ENCODE measurements at regions not wholly inside any gene's neighbourhood (a gene's known extent, or its start where the extent isn't known, plus 50 kb on each side); places are given as distances from the start of the nearest gene placed in this dataset.

- Histone ChIP-seq H3K4me2 (no peak overlapping the region), H3K27ac (no peak overlapping the region), H3K4me3 (no peak overlapping the region), H3K9me3 (0 out of 3 replicates have a peak, but pooled peaks cover 2% of the 10 kb centered on the region), H3K4me1 (no peaks in the 10 kb centered on the region)
- TF ChIP-seq USF2 (IDR thresholded peaks at IDR 0.05) (no peak), GATA3 (IDR thresholded peaks at IDR 0.05; ENCODE audit: borderline replicate concordance) (no peak), CHD4 (IDR thresholded peaks at IDR 0.05; ENCODE audit: borderline replicate concordance) (no peak), POLR2A (IDR thresholded peaks at IDR 0.05; ENCODE audit: low read length) (no peak), MAX (IDR thresholded peaks at IDR 0.05) (no peak), SREBF2 (IDR thresholded peaks at IDR 0.05) (no peak), HDAC2 (IDR thresholded peaks at IDR 0.05) (no peak), MAFK (IDR thresholded peaks at IDR 0.05; ENCODE audit: partially characterized antibody) (no peak), CBX2 (IDR thresholded peaks at IDR 0.05; ENCODE audit: borderline replicate concordance, low read depth) (no peak), HOXB13 (CRISPR knock-in tag; IDR thresholded peaks at IDR 0.05; ENCODE audit: low read depth) (no peak), RAD21 (conservative IDR thresholded peaks at IDR 0.05 in 1 of 2, IDR thresholded peaks at IDR 0.05 in 1 of 2) (no peak), MYC (IDR thresholded peaks at IDR 0.05; ENCODE audit: borderline replicate concordance, low read length) (no peak), CEBPB (IDR thresholded peaks at IDR 0.05) (no peak), ELK1 (IDR thresholded peaks at IDR 0.05; ENCODE audit: low read depth, low read length) (no peak), PBX3 (IDR thresholded peaks at IDR 0.05) (no peak), E2F6 (IDR thresholded peaks at IDR 0.05; ENCODE audit: borderline replicate concordance, low read depth) (no peak), EP300 (IDR thresholded peaks at IDR 0.05) (no peak), HES2 (IDR thresholded peaks at IDR 0.05) (no peak)
- 3% methylated on average over 4 of the region's 4 CpGs for WGBS (ENCODE audit: missing lambda C conversion rate)
- no peak for ATAC-seq
- no peak for DNase-seq (ENCODE audit: low read depth in 1 of 2, low spot score in 1 of 2)
- CTCF ChIA-PET: no interaction called here
- POLR2A ChIA-PET: no interaction called here
- no peak for FAIRE-seq
Observed at GRCh38 chr7:145831616-145832206, 284.9 kb upstream of the CNTNAP2 start.

- Histone ChIP-seq H3K4me1 (no peaks in the 10 kb centered on the region), H3K9me3 (peaks cover 6% of the 10 kb centered on the region; the same call in 2 of the 3 replicates), H3K27ac (no peak overlapping the region), H3K4me2 (no peak overlapping the region), H3K4me3 (no peak overlapping the region)
- TF ChIP-seq BCL3 (IDR thresholded peaks at IDR 0.05): no peak
- no peak for TF ChIP-seq CBX2 (IDR thresholded peaks at IDR 0.05; ENCODE audit: borderline replicate concordance, low read depth)
- no peak for TF ChIP-seq HOXB13 (CRISPR knock-in tag; IDR thresholded peaks at IDR 0.05; ENCODE audit: low read depth)
- TF ChIP-seq HOXB5 (CRISPR knock-in tag; IDR thresholded peaks at IDR 0.05): no peak
- no peak for TF ChIP-seq ZC3H11A (IDR thresholded peaks at IDR 0.05)
- TF ChIP-seq PBX3 (IDR thresholded peaks at IDR 0.05): no peak
- no peak for TF ChIP-seq RNF2 (IDR thresholded peaks at IDR 0.05; ENCODE audit: borderline replicate concordance, low read depth)
- no peak for TF ChIP-seq CHD4 (IDR thresholded peaks at IDR 0.05; ENCODE audit: borderline replicate concordance)
- TF ChIP-seq CHD2 (IDR thresholded peaks at IDR 0.05; ENCODE audit: low read length, partially characterized antibody): no peak
- no peak for TF ChIP-seq CEBPB (IDR thresholded peaks at IDR 0.05)
- TF ChIP-seq PHF8 (IDR thresholded peaks at IDR 0.05; ENCODE audit: borderline replicate concordance, low read depth): no peak
- TF ChIP-seq SREBF2 (IDR thresholded peaks at IDR 0.05): no peak
- TF ChIP-seq HES2 (IDR thresholded peaks at IDR 0.05): no peak
- TF ChIP-seq KDM1A (IDR thresholded peaks at IDR 0.05; ENCODE audit: low read depth): no peak
- TF ChIP-seq TP53 (CRISPR knock-in tag; IDR thresholded peaks at IDR 0.05): no peak
- no peak for TF ChIP-seq ELK1 (IDR thresholded peaks at IDR 0.05; ENCODE audit: low read depth, low read length)
- TF ChIP-seq ATOH8 (CRISPR knock-in tag; IDR thresholded peaks at IDR 0.05; ENCODE audit: low read depth): no peak
- TF ChIP-seq EP300 (IDR thresholded peaks at IDR 0.05): no peak
- WGBS (ENCODE audit: missing lambda C conversion rate): 10% methylated on average over 8 of the region's 8 CpGs
- ATAC-seq (no peak), FAIRE-seq (no peak), DNase-seq (ENCODE audit: low read depth in 1 of 2, low spot score in 1 of 2) (no peak)
- CTCF ChIA-PET: no interaction called here
- POLR2A ChIA-PET: no interaction called here
Observed at GRCh38 chr7:145817687-145818086, 298.9 kb upstream of the CNTNAP2 start.

All from A549 (cell line).